Occipital lobe (tissue), 1 donor: ENCODE measurements at regions not wholly inside any gene's neighbourhood (a gene's known extent, or its start where the extent isn't known, plus 50 kb on each side); places are given as distances from the start of the nearest gene placed in this dataset.
"Not testable (repeated sequence)": the region's sequence is repeated elsewhere in the genome, so short reads cannot be mapped to it uniquely, and the experiment has no call there.

Source experiments
- DNase-seq: peaks from one replicate; lab custom pipeline; 2025; lab: John Stamatoyannopoulos, UW

DNA sequence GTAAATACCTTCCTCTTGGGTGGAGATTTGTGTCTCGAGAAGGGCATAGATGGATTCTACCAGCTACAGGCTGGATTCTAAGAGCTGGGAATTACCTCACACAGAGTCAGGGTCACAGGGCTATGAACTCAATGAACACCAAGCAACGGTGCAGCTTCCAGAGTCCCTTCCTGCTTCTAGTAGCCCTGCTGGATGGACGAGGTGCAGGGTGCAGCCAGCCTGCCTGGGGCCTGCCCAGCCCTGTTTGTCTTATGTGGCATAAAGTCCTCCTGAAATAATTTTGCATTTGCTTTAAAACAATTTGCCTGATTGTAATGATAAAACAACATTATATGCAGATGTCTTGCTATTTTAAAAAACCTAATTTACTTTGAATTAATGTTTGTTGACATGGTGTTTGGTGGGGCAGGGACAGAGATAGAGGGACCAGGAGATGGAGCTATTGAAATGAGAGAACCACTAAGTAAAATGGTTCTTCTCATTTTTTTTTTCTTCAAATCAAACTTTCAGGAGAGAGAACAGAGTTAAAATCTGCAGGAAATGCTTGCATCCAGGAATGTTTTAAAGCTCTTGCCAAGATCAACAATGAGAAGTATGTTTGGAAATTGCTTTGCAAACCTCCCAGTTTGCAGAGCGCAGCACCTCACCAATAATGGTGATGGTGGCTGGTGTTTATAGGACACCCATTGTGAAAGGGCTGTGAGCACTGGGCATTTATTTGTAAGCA lies 305.4 kb upstream of the PODXL start:
- no peak for DNase-seq

DNA sequence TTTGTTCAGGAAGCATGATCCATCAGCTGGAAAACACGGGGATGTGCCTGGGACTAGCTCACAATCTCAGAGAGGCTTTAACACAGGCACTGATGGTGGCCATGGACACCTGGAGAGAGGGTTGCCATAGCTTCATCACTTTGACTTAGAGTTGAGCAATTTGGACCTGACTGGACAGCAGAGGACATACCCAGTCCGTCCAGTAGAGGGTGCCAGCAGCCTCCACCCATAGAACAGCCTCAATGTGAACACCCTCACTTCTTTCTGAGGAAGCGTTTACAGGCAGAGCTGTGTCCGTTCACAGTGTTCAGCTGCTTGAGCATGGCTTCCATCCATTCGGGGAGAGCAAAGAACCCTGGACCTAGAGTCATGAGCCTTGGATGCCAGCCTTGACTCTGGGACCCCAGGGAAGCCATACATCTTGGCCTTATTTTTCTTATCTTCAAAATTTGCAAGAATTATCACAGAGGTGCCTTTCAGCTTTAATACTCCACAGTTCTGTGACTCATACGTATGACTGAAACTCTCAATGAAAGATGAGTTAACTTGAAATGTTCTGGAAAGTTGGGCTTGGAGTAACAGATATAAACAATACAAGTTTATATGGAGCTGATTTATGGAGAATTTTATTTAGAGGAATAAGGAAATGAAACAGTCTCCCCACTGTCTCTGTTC lies 302.9 kb upstream of the PODXL start:
- DNase-seq, result peak; percentile 55

DNA sequence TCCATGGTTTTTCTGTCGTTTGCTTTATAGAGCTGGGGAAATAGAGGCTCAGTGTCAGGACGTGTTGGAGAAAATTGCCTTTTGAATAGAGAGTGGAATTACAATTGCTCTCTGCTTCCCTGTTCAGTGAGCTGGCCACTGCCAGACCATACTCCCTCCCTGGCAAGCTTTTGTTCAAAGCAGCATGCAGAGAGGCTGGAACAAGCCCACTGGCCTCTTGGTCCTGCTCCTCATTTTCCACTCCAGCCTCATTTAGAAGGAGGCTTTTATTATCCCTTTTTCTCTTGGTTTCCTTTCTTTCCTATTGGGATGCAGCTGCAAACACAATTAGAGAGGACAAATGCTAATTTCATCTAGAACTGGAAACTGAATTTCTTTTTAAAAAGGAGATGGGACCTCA lies 302.2 kb upstream of the PODXL start:
- DNase-seq, result no peak

DNA sequence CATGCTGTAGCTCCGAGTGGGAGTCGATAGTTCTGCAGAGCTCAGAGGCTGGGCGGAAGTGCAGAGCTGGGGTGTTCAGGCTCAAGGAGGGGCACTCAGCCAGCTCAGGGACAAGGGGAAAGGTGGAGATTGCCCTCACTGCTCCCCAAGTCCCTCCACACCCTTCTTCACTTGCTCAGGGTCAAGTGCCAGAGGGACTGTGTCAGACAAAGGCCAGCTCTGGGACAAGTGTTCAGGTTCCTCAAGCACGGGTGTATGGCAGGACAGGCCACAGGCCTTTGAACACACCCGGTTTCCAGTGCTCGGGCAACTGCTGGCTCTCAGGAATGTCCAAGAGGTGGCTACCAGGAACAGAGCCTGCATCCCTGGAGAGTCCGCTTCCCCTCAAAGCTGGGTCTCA lies 293.0 kb upstream of the PODXL start:
- no peak for DNase-seq

DNA sequence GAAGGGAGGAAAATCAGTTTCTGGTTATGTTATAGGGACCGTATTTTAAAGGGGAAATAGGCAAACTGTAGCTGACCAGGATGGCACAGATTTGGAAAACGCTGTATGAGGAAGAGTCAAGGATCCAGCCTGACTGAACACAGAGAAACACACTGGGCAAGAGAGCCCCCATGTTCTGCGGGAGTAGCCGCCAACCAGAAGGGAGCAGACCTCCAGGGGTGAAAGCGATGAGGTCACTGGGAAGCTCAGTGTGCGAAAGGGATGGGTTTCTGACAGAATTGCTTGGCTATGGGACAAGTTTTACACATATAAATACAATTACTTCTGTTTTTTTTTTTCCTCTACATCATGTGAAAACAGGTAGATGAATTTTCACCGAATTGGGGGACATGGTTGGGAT lies 291.6 kb upstream of the PODXL start:
- DNase-seq, result no peak

DNA sequence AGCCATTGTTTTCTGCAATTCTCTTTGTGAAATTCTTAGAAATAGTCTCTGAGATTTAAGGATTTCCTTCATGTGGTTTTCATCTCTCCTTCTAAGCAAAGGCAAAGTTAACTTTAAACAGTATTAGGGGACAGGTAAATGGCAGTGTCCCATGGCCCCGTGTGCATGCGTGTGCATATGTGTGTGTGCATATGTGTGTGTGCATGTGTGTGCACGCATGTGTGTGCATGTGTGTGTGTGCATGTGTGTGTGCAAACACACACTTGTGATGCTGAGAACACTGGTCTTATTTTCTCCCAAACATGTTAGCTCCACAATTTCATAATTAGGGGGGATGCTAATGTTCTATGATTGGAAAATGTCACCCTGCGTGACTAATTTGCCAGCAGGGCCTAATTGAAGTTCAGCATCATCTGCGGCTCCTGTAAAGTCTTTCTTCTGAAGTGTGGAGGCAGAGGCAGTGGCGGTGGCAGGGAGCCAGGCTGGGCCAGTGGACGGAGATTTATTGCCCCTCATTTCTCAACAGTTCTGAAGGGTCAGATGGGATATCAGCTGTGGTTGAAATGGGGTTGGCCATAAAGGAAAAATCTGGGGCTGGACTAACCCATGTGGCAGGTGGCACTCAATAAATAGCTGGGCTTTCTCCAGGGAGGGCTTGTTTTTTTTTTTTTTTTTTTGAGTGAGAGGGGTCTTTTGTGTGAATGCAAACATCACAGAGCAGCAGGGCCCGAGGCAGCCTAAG lies 289.3 kb upstream of the PODXL start:
- DNase-seq, result no peak

DNA sequence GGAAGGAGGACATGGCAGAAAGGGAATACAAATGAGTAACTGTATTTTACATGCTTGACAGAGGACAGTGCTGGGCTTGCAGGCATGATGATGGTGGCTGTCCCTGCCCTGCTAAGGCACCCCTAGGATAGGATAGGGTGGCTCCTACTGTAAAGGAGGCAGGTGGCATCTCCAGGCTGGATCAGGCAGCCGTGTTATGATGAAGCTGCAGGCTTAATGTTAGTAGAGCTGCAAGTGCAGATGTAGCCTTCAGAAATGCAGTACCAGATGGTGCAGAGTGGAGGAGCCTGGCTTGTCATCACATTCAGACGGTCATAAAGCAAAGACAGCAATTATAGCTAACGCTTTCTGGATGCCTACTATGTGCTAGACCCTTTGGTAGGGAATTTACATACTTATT lies 287.9 kb upstream of the PODXL start:
- DNase-seq, result no peak

DNA sequence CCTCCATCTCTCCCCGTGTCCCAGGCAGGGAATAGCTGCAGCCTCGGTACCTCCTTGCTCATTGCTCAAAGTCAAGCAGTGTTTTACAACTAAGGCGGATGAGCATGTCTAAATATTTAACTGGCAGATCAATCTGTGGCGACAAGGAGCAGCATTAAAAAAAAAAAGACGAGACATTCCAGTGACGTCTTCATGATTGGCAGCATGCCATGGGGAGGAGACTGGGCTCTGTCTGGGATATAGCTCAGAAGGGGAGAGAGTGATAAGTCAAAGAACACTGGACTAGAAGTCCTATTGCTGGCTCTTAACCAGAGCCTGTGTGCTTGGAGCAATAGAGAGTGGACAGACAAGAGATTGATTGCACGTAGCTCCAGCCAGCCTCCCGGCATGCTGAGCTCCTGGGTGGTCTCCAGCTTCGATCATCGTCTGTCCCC lies 287.5 kb upstream of the PODXL start:
- DNase-seq, result no peak

DNA sequence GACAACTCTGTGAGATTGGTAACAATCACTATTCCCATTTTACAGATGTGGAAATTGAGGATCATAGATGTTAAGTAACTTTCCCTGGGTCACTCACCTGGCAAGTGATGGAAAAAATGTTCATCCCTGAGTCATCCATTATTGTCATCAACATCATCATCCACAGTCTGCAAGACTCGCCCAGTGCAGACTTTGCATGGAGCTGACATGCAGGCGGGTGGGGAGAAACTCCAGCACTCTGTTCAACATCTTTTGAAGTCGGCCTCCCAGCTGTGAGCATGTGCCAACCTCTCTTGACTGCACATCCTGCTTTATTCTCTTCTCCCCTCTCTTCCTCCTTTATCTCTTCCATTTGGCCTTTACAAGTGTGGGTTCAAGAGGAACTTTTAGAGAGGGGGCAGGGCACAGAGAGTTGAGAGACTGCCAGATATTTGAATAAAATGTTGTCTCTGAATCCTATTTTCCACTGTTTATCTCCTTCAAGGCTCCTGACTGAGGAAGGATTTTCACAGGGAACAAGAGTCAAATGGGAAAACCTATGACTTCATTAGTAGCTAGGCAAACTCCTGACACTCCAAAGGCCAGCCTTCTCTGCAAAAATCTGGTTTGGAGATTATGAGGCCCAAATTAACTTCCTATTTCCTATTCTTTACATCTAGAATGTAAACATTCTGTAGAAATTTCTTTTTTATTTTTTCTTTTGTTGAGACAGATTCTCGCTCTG lies 283.7 kb upstream of the PODXL start:
- no peak for DNase-seq

DNA sequence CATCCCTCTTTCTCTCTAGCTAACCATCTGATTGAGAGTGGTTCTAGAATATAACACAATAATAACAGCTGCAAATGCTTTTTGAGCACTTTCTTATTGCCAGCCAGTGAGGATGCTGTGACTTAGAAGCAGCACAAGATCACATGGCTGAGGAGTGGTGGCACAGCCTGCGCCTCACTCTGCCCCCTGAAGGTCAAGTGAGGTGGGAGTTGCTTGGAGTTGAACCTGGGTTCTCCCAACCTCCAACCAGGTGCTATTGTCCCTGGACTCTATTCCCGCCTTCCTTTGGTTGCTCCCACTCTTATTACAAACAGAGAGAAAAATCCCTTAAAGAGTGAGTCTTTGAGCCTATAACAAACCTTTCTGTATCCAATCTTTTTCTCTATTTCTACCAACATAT lies 280.3 kb upstream of the PODXL start:
- DNase-seq, result no peak

DNA sequence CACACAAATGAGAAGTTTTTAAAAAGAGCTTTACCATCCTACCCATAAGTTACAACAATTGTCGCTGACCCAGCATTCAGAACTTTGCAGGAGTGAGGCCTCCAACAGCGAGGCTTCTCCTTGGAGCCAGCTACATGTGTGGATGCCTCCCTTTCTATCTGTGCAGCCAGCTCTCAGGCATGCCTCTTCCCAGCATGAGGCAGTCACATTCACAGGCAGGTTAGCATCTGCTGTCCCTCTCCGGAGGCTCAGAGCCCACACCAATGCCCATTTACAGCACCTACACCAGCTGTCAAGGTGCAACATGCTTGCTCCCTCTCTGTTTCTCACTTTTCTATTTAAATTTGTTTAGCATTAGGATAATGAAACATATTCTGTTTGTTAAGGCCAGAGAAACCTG lies 278.7 kb upstream of the PODXL start:
- no peak for DNase-seq

DNA sequence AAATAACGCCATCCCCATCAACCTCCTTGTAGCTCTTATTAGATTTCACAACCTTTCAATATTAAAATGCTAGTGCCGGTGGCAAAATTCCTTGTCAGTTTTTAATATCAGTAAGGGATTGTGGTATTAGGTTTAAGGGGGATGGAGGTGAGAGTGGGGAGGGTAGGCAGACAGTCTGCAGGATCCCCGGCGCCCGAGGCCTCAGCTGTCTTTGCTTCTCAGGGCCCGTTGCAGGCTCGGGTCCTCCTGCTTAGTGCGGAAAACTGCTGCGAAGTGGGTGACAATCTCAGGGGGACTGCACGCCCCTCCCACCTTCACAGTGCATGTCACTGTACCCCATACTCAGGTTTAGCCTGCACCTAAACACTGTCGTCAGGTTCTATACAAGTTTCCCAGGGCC lies 274.3 kb upstream of the PODXL start:
- no peak for DNase-seq

DNA sequence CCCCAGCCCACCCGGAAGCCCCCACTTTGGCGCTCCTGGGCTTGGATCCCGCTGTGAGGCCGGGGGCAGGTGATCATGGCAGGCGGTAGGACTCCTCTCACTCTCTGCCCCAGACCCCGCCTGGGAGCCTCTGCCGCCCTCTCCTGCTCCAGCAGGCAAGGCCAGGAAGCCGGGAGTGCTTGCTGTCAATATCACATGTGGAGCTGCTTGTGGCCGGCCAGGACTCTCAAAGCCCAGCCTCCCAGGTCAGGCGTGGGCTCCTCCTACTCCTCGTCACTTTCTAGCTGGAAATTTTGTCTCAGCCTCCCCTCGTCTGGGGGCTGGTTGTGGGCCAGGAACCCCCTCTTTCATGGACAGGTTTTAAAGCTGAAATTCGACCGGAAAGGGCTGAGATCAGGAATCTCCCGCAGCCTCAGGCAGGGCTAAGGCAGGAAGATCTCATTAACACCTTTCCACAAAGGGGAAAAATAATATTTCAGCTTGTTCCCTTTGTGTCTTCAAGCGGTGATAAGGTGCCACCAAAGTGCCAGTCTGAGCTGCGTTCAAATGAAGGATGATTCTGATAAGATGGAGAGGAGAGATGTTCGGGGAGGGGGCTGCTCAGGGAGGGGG lies 273.6 kb upstream of the PODXL start:
- no peak for DNase-seq

DNA sequence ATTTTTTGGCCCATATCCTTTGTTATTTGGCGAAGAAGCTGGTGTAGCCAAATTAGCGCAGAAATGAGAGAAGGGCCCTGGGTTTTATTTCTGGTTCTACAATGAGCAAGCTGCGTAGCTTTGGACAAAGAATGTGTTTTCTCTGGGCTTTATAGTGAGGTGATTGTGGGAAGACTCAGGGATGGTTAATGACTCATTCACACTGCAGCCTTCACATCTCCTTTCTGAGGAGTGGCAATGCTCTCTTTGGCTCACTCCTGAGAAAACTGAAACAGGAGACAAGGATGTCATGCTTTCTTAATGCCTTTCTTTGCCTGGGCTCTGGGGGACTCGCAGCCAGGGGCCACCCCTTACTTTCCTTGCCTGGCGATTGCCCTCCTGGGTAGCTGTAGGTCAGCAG lies 271.0 kb upstream of the PODXL start:
- no peak for DNase-seq

DNA sequence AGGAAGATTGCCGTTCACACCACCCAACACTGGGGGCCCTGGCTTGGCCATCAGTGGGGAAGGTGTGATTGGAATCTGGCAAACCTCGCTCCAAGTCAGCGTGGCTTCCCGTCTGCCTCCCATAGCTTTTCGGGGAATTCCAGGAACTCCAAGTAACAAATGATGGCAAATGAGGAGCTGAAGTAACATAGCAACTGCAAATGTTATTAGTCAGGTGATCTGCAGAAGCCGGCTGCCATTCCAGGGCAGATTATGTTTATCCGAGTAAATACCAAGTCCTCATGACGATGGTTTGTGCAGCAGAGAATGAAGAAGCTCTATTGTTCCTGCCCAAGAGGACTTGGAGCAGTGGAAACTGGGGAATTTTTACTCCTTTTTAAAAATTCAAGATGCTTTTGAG lies 270.5 kb upstream of the PODXL start:
- DNase-seq, result no peak

DNA sequence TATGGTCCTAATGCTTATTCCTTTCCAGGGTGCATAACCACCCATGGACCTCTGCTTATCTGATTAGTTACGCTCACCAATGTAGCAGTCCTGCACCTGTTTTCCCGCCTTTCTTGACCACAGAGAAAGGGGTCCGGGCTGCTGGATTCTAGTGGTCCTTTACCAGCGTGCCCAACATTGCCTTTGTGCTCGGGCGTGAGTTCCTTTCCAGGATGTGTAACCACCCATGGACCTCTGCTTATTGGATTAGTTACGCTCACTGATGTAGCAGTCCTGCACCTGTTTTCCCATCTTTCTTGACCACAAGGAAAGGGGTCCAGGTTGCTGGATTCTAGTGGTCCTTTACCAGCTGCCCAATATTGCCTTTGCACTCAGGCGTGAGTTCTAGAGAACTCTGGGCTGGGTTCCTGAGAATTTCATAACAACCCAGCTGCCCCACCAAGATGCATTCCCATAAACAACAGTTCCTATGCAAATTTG lies 267.6 kb upstream of the PODXL start:
- not testable (repeated sequence) for DNase-seq

DNA sequence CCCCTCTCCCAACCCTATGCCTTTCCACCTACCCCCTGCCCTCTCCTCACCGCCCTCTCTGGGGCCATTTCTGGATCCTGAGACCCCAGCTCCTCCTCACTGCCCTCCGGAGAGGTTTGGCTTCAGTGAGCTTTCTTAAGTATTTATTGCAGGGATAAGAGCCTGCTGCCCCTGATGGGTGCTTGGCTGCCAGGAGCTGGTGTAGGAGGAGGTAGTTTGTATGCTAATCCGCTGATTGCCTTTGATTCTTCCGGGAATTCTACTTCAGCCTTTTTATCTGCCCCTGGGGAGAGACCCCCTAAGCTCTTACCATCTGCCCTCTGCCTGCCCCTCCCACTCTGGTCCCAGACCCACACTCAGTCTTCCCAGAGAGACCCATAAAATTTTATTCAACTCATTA lies 263.5 kb upstream of the PODXL start:
- DNase-seq, result no peak

DNA sequence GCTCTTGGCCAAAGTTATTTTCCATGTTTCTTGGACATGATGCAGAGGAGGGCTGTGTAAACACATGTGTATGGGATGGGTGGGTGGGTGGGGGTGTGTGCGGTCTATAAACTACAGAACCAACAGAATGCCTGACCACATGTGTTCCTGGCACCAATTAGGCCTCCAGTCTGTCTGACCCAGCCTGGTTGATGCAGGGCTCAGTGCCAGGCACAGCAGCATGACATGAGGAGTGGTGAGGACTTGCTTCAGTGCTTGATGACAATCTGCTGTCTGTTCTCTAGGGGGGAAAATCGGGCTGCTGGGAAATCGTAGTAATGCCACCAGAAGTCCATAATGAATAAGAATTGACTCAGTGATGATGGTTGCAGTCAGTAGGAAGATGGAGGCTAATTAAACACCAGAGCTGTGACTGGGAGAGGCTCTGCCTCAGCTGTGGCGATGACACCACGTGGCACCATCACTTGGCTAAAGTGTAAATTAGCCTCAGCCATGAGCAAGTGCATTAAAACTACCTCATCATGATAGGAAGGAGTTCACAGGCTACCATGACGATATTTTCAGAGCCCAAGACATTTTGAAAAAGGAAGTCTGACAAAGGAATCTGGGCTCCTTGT lies 260.1 kb upstream of the PODXL start:
- no peak for DNase-seq

DNA sequence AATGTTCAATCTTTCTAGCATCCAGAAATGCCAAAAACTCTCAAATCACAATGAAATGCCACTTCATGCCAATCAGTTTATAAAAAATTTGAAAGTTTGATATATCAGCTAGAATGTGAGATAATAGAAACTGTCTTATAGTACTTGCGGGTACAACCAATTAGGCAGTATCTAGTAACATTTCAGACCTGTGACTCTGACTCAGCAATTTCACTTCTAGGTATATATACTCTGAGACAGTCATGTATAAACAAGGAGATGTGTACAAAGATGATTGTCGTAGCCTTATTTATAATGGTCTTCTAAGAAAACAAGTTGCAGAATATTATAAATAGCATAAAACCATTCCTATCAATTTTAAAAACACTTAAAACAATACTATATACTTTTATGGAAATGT lies 252.3 kb upstream of the PODXL start:
- DNase-seq, result no peak

DNA sequence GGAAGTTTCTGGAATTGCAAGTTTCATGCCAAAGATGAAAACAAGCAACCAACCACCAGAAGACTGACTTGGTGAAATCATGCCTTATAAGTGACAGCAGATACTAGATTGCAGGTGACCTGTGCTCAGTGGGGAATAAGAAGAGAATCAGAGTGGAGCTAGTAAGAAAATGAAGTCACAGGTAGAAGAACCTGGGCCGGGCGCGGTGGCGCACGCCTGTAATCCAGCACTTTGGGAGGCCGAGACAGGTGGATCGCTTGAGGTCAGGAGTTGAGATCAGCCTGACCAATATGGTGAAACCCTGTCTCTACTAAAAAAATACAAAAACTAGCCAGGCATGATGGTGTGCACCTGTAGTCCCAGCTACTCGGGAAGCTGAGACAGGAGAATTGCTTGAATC lies 251.7 kb upstream of the PODXL start:
- not testable (repeated sequence) for DNase-seq

DNA sequence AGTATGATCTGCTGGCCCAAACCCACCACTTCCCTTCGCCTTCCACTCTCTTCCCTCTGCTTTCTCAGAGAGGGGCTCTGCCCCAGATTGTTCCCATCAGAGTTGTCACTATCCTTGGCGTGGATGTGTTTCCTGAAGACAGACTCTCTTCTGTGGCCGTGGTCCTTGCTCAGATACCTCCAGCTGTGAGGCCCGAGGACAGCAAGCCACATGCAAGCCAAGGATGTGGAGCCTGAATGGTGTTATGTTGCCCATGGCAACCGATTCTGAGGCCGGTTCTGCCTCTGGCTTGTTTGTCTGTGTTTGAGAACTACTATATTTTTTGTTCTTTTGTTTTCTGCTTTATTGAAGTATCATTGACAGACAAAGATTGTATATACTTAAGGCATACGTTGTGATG lies 247.4 kb upstream of the PODXL start:
- no peak for DNase-seq
